Neural crest cell (in vitro differentiated cells): ENCODE measurements at regions not wholly inside any gene's neighbourhood (a gene's known extent, or its start where the extent isn't known, plus 50 kb on each side); places are given as distances from the start of the nearest gene placed in this dataset.

ENCODE experiments used
- DNase-seq: peaks from one replicate; pipeline ENCODE4 v3.0.0; 2021; ENCODE audit warnings: low read depth, mixed read lengths, low spot score
- H3K27ac Mint-ChIP-seq: one replicate; pipeline ENCODE4 v1.8.0; 2021; ENCODE audit warnings: mild to moderate bottlenecking, mixed read lengths; ENCODE audit not compliant: unreplicated experiment
- H3K27me3 Mint-ChIP-seq: 2 replicates; pipeline ENCODE4 v1.8.0; 2021; ENCODE audit warnings: low read depth, mild to moderate bottlenecking, mixed read lengths
- H3K36me3 Mint-ChIP-seq: 2 replicates; pipeline ENCODE4 v1.8.0; 2021; ENCODE audit warnings: low read depth, mild to moderate bottlenecking, mixed read lengths
- H3K4me1 Mint-ChIP-seq: 2 replicates; pipeline ENCODE4 v1.8.0; 2021; ENCODE audit warnings: mixed read lengths
- H3K4me3 Mint-ChIP-seq: one replicate; pipeline ENCODE4 v1.8.0; 2021; ENCODE audit warnings: mild to moderate bottlenecking, mixed read lengths
- H3K9me3 Mint-ChIP-seq: 2 replicates; pipeline ENCODE4 v1.8.0; 2021; ENCODE audit warnings: mixed read lengths
- TF ChIP-seq, protein P1 (sequence below): fragments of 200-600 bp; sonication (generic); conservative IDR thresholded peaks from 2 replicates; pipeline ENCODE4 v1.5.0; 2021; ENCODE audit warnings: antibody characterized with exemption, mild to moderate bottlenecking

DNA sequence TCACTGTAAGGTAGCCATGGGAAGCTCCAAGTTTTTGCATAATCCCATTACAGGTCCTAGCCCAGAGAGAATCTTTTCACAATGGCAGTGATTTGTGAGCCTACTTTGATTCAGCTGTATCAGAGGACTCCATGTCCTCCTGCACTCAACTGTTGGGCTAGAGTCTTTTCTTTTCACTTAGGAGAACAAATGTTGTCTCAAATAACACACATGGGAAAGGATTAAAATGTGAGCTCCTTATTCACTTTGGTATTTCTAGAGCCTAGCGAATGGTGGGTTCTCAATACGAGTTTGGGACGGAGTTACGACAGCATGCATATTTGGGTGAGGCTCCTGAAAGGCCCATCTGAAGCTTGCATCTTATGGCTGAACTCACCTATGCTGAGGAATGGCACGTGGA lies 183.5 kb upstream of the STEAP4 start:
- H3K4me1 Mint-ChIP-seq, result no peaks in the 10 kb centered on the region
- TF ChIP-seq, protein P1, sequence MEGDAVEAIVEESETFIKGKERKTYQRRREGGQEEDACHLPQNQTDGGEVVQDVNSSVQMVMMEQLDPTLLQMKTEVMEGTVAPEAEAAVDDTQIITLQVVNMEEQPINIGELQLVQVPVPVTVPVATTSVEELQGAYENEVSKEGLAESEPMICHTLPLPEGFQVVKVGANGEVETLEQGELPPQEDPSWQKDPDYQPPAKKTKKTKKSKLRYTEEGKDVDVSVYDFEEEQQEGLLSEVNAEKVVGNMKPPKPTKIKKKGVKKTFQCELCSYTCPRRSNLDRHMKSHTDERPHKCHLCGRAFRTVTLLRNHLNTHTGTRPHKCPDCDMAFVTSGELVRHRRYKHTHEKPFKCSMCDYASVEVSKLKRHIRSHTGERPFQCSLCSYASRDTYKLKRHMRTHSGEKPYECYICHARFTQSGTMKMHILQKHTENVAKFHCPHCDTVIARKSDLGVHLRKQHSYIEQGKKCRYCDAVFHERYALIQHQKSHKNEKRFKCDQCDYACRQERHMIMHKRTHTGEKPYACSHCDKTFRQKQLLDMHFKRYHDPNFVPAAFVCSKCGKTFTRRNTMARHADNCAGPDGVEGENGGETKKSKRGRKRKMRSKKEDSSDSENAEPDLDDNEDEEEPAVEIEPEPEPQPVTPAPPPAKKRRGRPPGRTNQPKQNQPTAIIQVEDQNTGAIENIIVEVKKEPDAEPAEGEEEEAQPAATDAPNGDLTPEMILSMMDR, result no peak
- no peaks in the 10 kb centered on the region for H3K36me3 Mint-ChIP-seq
- peaks cover 2% of the 10 kb centered on the region for H3K9me3 Mint-ChIP-seq
- DNase-seq, result no peak
- no peaks in the 10 kb centered on the region for H3K27me3 Mint-ChIP-seq
- no peak overlapping the region for H3K27ac Mint-ChIP-seq
- H3K4me3 Mint-ChIP-seq, result no peak overlapping the region

DNA sequence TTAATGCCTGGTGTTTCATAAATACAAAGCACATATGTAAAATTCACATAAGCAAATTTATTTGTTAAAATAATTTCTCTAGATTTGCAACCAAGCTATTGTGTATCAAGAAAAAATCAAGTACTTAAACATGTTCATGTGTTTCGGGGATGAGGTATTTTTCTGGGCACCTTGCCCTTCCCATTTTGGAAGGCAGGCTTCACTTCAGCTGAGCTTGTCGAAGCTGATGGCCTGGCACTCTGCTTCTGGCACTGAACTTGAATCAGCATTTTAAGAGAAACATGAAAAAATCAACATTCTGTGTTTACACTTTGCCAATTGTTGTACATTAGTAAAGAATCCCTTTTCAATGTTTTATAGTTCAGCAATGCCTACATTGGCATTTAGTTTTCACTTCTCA lies 179.1 kb upstream of the STEAP4 start:
- no peaks in the 10 kb centered on the region for H3K36me3 Mint-ChIP-seq
- H3K27me3 Mint-ChIP-seq, result no peaks in the 10 kb centered on the region
- H3K9me3 Mint-ChIP-seq, result peaks cover 2% of the 10 kb centered on the region

DNA sequence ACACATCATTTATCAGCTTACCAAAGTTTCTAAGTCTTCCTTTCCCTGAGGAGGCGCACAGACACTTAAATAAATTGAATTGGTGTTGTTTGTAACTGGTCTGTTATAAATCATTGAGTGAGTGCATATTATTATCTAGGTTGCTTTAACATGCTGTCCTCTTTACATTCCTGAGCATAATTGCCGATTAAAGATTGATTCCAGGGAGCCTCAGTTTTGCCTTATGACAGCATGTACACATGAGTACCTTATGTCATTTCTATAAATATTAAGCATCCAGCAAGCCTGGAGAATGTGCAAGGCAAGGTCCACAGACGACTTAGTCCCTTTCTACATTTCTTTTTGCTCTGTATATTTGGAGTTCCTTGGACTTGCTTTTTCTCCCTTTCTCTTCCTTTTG lies 177.9 kb upstream of the STEAP4 start:
- no peak overlapping the region for H3K27ac Mint-ChIP-seq
- no peaks in the 10 kb centered on the region for H3K27me3 Mint-ChIP-seq
- H3K4me3 Mint-ChIP-seq, result no peak overlapping the region
- TF ChIP-seq, protein P1, result no peak
- H3K36me3 Mint-ChIP-seq, result no peaks in the 10 kb centered on the region
- no peak for DNase-seq
- peaks cover 2% of the 10 kb centered on the region for H3K9me3 Mint-ChIP-seq
- H3K4me1 Mint-ChIP-seq, result no peaks in the 10 kb centered on the region

More for the DNA sequence above, 179.1 kb upstream of the STEAP4 start:
- TF ChIP-seq, protein P1, result no peak
- H3K4me3 Mint-ChIP-seq, result no peak overlapping the region
- no peak overlapping the region for H3K27ac Mint-ChIP-seq
- DNase-seq, result no peak
- no peaks in the 10 kb centered on the region for H3K4me1 Mint-ChIP-seq

DNA sequence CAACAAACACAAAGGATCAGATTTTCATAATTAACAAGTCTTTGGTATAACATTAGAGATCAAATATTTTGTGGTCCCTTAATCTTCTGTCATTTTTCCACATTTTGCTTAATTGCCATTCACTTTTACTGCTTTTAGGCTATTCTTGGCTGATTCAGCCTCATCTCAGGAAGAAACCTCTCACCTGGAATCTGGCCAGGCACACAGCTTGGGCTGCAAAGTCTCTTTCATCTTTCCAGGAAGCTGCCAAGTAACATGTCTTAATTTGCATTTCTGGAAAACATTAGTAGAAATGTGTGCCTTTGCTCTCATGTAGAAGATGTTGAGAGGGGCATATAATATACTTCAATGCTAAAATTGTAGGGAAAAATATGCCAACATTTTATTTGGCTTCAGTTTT lies 174.2 kb upstream of the STEAP4 start:
- TF ChIP-seq, protein P1, result no peak
- H3K27ac Mint-ChIP-seq, result peak overlapping the region; percentile 84
- DNase-seq, result no peak
- no peaks in the 10 kb centered on the region for H3K4me1 Mint-ChIP-seq
- no peak overlapping the region for H3K4me3 Mint-ChIP-seq
- no peaks in the 10 kb centered on the region for H3K27me3 Mint-ChIP-seq
- no peaks in the 10 kb centered on the region for H3K36me3 Mint-ChIP-seq
- no peaks in the 10 kb centered on the region for H3K9me3 Mint-ChIP-seq

DNA sequence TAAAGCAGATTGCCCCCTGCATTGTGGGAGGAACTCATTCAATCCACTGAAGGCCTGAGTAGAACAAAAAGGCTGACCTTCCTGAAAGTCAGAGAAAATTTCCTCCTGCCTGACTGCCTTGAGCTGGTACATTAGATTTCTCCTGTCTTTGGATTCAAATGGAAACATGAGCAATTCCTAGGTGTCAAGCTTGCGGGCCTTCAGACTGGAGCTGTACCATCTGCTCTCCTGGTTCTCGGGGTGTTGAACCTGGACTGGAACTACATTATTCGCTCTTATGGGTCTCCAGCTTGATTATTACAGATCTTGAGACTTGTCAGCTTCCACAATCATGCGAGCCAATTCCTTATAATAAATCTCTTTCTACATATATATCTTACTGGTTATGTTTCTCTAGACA lies 173.6 kb upstream of the STEAP4 start:
- Mint-ChIP-seq H3K36me3 (no peaks in the 10 kb centered on the region), H3K27me3 (no peaks in the 10 kb centered on the region)
- TF ChIP-seq, protein P1, result no peak

DNA sequence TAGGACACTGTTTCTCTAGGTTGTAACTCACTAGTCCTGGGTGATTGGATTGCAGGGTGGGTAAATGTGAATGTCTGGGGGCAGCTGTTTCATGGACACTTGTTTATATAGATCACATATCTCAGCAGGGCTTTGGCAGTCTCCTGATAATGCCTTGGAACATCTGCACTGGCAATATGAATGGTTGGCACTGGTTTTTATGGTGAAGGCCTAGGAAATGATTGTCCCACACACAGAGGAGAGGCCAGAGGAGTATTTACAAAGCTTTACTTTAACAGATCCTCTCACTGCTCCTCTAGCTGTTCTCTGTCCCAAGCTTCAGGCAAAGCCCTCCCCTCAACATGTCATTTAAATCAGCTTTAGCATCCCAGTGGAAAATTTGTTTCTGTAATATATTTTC lies 171.3 kb upstream of the STEAP4 start:
- TF ChIP-seq, protein P1, result no peak
- no peak overlapping the region for H3K4me3 Mint-ChIP-seq
- H3K27me3 Mint-ChIP-seq, result no peaks in the 10 kb centered on the region
- DNase-seq, result no peak
- H3K4me1 Mint-ChIP-seq, result no peaks in the 10 kb centered on the region
- no peaks in the 10 kb centered on the region for H3K36me3 Mint-ChIP-seq
- H3K9me3 Mint-ChIP-seq, result no peaks in the 10 kb centered on the region
- H3K27ac Mint-ChIP-seq, result no peak overlapping the region

More for the DNA sequence above, 173.6 kb upstream of the STEAP4 start:
- Mint-ChIP-seq H3K4me3 (no peak overlapping the region), H3K27ac (no peak overlapping the region), H3K4me1 (no peaks in the 10 kb centered on the region), H3K9me3 (no peaks in the 10 kb centered on the region)
- no peak for DNase-seq
